OCI-LY3 (cell line): ENCODE measurements at regions not wholly inside any gene's neighbourhood (a gene's known extent, or its start where the extent isn't known, plus 50 kb on each side); places are given as distances from the start of the nearest gene placed in this dataset.

Experiments used
- H2AFZ ChIP-seq: fragments of 200-600, 300-600 bp; shearing (Covaris generic); 2 replicates; pipeline ENCODE4 v1.6.0; 2014; ENCODE audit warnings: antibody characterized with exemption, low read depth, low read length
- H3K27ac ChIP-seq: fragments of 200-600, 300-600 bp; sonication (generic); 2 replicates; pipeline ENCODE4 v1.5.1; 2014; ENCODE audit warnings: mild to moderate bottlenecking, low read length, moderate library complexity, mixed read lengths
- H3K27me3 ChIP-seq: fragments of 200-600, 300-600 bp; sonication (generic); 2 replicates; pipeline ENCODE4 v1.6.1; 2014; ENCODE audit warnings: low read depth, low read length, mixed read lengths
- H3K36me3 ChIP-seq: fragments of 200-600, 300-600 bp; sonication (generic); replicated peaks from 2 replicates; pipeline ENCODE3; 2014; ENCODE audit warnings: low read depth, low read length, mixed read lengths
- H3K4me1 ChIP-seq: fragments of 300-600, 200-600 bp; sonication (generic); 2 replicates; pipeline ENCODE4 v1.6.1; 2014; ENCODE audit warnings: low read length, mixed read lengths
- H3K4me2 ChIP-seq: fragments of 200-600, 300-600 bp; sonication (generic); 2 replicates; pipeline ENCODE4 v1.6.1; 2014; ENCODE audit warnings: low read length, mixed read lengths
- H3K4me3 ChIP-seq: fragments of 300-600, 200-600 bp; sonication (generic); 2 replicates; pipeline ENCODE4 v1.5.1; 2014; ENCODE audit warnings: antibody characterized with exemption, mild to moderate bottlenecking, low read length, moderate library complexity
- H3K79me2 ChIP-seq: fragments of 300-600, 200-600 bp; shearing (Covaris generic); 2 replicates; pipeline ENCODE4 v1.6.1; 2014; ENCODE audit warnings: mild to moderate bottlenecking, low read length, mixed read lengths
- H3K9ac ChIP-seq: fragments of 300-600, 200-600 bp; shearing (Covaris generic); 2 replicates; pipeline ENCODE4 v1.6.0; 2014; ENCODE audit warnings: mild to moderate bottlenecking, low read length, moderate library complexity
- H3K9me3 ChIP-seq: fragments of 200-600, 300-600 bp; shearing (Covaris generic); 2 replicates; pipeline ENCODE4 v1.6.1; 2014; ENCODE audit warnings: low read length, mixed read lengths; ENCODE audit not compliant: insufficient read depth
- H4K20me1 ChIP-seq: fragments of 200-600, 300-600 bp; sonication (generic); 2 replicates; pipeline ENCODE4 v1.6.1; 2016; ENCODE audit warnings: low read length, mixed read lengths; ENCODE audit not compliant: insufficient read depth
- EZH2phosphoT487 ChIP-seq: fragments of 200-600 bp; shearing (Covaris generic); IDR thresholded peaks from 2 replicates; pipeline ENCODE4 v1.6.1; 2018; ENCODE audit warnings: antibody characterized with exemption, mixed run types, low read depth
- TF ChIP-seq, protein P1 (sequence below): fragments of 200-600, 300-600 bp; sonication (generic); IDR thresholded peaks from 2 replicates; pipeline ENCODE4 v1.5.1; 2014; ENCODE audit warnings: antibody characterized with exemption, low read length, low read depth

- H3K9ac ChIP-seq = no peak overlapping the region
- peaks cover 3% of the 10 kb centered on the region; the same call in 1 of the 2 replicates for H3K4me1 ChIP-seq
- TF ChIP-seq, protein P1, sequence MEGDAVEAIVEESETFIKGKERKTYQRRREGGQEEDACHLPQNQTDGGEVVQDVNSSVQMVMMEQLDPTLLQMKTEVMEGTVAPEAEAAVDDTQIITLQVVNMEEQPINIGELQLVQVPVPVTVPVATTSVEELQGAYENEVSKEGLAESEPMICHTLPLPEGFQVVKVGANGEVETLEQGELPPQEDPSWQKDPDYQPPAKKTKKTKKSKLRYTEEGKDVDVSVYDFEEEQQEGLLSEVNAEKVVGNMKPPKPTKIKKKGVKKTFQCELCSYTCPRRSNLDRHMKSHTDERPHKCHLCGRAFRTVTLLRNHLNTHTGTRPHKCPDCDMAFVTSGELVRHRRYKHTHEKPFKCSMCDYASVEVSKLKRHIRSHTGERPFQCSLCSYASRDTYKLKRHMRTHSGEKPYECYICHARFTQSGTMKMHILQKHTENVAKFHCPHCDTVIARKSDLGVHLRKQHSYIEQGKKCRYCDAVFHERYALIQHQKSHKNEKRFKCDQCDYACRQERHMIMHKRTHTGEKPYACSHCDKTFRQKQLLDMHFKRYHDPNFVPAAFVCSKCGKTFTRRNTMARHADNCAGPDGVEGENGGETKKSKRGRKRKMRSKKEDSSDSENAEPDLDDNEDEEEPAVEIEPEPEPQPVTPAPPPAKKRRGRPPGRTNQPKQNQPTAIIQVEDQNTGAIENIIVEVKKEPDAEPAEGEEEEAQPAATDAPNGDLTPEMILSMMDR = no peak
- TF ChIP-seq EZH2phosphoT487 = no peak
- H3K27ac ChIP-seq = no peak overlapping the region
- H4K20me1 ChIP-seq = no peaks in the 10 kb centered on the region
- H3K36me3 ChIP-seq = no peaks in the 10 kb centered on the region
- H3K79me2 ChIP-seq = no peaks in the 10 kb centered on the region
- no peak overlapping the region for H3K4me2 ChIP-seq
- H3K4me3 ChIP-seq = no peak overlapping the region
- no peak overlapping the region for H2AFZ ChIP-seq
- peaks cover 9% of the 10 kb centered on the region; the same call in 1 of the 2 replicates for H3K27me3 ChIP-seq
- no peaks in the 10 kb centered on the region for H3K9me3 ChIP-seq
Observed at GRCh38 chr1:162918151-162918754, 57.3 kb upstream of the CCDC190 start.

DNA sequence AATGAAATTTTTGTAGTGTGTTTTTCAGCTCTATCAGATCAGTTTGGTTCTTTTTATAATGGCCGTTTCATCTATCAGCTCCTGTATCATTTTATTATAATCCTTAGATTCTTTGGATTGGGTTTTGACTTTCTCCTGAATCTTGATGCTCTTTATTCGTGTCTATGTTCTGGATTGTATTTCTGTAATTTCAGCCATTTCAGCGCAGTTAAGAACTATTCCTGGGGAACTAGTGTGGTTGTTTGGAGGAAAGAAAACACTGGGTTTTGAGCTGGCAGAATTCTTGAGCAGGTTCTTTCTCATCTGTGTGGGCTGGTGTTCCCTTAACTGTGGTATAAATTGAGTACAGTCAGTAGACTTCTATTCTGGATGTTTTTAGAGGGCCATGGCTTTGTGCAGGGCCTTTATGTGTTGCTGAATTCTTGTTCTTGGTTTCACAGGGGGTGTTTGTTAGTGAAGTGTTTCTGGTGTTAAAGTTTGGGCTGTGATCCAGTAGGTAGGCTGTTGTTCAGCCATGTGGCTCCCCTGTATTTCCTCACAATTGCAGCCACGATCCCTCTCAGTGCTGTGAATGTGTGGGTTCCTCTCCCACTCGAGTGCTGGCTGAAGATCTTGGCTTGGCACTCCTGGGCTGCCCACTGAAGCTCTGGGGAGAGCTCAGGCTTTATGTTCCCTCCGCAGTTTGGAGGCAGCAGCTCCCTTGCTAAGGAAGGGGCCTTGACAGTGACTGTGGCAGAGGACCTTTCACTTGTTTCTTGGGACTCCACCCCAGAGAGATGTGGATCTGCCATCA, 56.0 kb upstream of the CCDC190 start:
- H3K4me2 ChIP-seq = no peak overlapping the region

GRCh38 chr1:162916407-162916806, 55.4 kb upstream of the CCDC190 start:
- Histone ChIP-seq H3K79me2 (no peaks in the 10 kb centered on the region), H4K20me1 (no peaks in the 10 kb centered on the region), H3K4me3 (no peak overlapping the region), H3K4me2 (no peak overlapping the region), H3K9ac (no peak overlapping the region), H2AFZ (no peak overlapping the region), H3K27me3 (peaks cover 9% of the 10 kb centered on the region; the same call in 1 of the 2 replicates), H3K27ac (no peak overlapping the region), H3K4me1 (peaks cover 3% of the 10 kb centered on the region; the same call in 1 of the 2 replicates), H3K36me3 (no peaks in the 10 kb centered on the region), H3K9me3 (peaks cover 12% of the 10 kb centered on the region; the same call in 1 of the 2 replicates)
- TF ChIP-seq, protein P1 = no peak
- no peak for TF ChIP-seq EZH2phosphoT487

More for the DNA sequence above, 56.0 kb upstream of the CCDC190 start:
- peaks cover 9% of the 10 kb centered on the region; the same call in 1 of the 2 replicates for H3K9me3 ChIP-seq
- H3K27me3 ChIP-seq = peaks cover 9% of the 10 kb centered on the region; the same call in 1 of the 2 replicates
- TF ChIP-seq, protein P1 = no peak
- no peak for TF ChIP-seq EZH2phosphoT487
- no peak overlapping the region for H3K4me3 ChIP-seq
- H3K79me2 ChIP-seq = no peaks in the 10 kb centered on the region
- H3K27ac ChIP-seq = no peak overlapping the region
- H2AFZ ChIP-seq = no peak overlapping the region
- no peaks in the 10 kb centered on the region for H3K36me3 ChIP-seq
- H3K9ac ChIP-seq = no peak overlapping the region
- no peaks in the 10 kb centered on the region for H4K20me1 ChIP-seq
- H3K4me1 ChIP-seq = peaks cover 3% of the 10 kb centered on the region; the same call in 1 of the 2 replicates

DNA sequence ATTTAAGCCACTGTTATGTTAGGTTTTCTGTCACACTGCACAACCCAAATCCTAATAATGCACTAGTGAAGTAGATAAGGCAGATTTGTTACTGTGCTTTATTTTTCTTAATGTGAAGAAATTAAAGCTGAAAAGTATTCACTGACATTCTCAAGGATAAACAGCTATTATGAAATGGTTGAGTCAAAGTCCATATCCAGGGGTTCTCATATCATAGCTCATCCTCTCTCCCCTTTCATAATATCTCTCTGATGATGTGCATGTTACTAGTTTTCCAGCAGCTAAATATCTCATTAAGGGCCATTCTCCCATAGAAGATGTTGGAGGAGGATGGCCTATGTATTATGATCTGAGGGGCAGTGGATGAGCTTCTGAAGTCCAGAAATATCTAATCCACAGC, 53.6 kb upstream of the CCDC190 start:
- Histone ChIP-seq H3K36me3 (no peaks in the 10 kb centered on the region), H3K27ac (no peak overlapping the region), H3K4me2 (no peak overlapping the region), H3K4me1 (peaks cover 3% of the 10 kb centered on the region; the same call in 1 of the 2 replicates), H2AFZ (no peak overlapping the region), H4K20me1 (no peaks in the 10 kb centered on the region), H3K27me3 (peaks cover 9% of the 10 kb centered on the region; the same call in 1 of the 2 replicates), H3K4me3 (no peak overlapping the region), H3K9ac (no peak overlapping the region), H3K9me3 (peaks cover 12% of the 10 kb centered on the region; the same call in 1 of the 2 replicates), H3K79me2 (no peaks in the 10 kb centered on the region)
- TF ChIP-seq, protein P1 = no peak
- TF ChIP-seq EZH2phosphoT487 = no peak
